Fibroblast of skin of abdomen (primary cell): ENCODE measurements at regions not wholly inside any gene's neighbourhood (a gene's known extent, or its start where the extent isn't known, plus 50 kb on each side); places are given as distances from the start of the nearest gene placed in this dataset.
"Not testable (repeated sequence)": the region's sequence is repeated elsewhere in the genome, so short reads cannot be mapped to it uniquely, and the experiment has no call there.

Experiments used
- DNase-seq: peaks from one replicate; pipeline ENCODE4 v3.0.0-alpha.2; 2013

DNA sequence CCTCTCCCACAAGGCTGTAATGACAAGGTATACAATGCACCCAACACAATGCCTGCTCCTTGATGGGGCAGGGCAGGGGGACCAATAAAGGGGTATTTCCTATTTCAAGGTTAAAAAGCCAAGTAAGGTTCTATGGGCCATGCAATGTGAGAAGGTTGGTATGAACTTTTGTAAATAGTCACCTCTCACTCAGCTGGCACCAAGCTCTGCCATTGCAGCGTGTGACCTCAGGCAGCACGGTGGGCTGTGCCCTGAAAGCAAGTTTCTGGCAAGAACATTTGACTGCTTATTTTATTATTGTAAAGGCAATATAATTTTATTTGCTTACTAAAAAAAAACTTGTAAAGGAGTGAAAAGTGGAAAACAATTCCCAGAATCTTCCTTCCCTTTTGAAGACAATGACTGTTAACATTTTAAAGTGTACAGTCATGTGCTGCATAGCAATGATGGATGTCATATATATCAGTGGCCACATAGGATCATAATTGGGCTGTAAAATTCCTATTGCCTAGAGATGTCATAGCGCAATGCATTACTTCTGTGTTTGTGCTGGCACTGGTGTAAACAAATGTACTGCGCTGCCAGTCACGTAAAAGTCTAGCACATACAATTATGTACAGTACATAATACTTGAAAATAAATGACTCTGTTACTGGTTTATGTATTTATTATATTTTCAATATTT is 167.3 kb upstream of the RORA start:
- peak; percentile 30 for DNase-seq

DNA sequence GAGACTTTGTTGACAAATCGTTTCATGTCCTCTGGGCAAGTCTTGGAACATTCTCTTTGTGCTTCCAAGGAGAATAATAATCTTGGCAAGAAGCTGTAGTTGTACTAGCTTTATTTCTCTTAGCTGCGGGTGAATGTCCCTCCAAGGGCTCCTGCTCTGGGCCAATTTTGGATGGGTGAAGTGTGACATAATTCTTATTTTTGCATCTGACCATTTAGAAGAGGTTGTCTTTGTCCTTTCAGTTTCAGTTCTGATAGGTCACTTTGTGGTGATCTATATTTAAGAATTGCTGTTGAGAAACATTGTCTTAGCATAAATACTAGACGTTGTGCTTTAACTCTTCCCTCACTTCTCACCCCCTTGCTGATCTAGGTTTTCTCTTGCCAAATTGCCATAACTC is 164.8 kb upstream of the RORA start:
- DNase-seq = no peak

DNA sequence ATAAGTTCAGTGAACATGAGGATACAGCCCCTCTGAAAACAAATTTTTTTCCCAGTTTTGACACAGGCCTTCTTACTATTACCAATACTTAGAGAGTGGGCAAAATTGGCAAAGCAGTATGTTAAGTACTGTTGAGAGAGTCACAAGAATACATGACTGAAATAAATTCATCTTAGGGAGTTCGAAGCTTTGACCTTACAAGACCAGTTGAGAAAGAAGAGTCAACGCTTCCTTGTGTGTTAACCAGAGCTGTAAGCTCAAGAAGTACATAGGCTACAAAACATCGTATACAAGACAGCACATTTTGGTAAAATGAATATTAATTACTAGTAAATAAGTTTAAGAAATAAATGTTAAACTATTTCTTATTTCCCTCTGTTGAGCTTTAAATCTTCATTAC is 164.4 kb upstream of the RORA start:
- DNase-seq = no peak

DNA sequence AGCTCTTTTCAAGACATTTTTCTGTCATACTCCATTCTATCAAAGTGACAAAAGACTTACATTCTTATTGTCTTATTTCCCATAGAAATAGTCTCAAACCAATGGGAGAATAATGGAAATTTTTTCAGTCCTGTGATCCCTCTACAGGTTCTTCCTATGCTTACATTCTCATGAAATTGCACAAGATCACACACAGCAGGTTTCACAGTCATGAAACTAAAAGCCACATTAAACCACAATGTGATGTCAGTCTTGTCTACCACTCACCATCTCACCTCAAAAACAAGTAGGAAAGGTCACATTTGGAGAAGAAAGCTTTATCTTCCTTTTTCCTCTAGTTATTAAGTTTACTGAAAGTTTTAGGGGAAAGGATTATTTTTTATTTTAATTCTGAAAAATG is 161.0 kb upstream of the RORA start:
- peak; percentile 28 for DNase-seq

DNA sequence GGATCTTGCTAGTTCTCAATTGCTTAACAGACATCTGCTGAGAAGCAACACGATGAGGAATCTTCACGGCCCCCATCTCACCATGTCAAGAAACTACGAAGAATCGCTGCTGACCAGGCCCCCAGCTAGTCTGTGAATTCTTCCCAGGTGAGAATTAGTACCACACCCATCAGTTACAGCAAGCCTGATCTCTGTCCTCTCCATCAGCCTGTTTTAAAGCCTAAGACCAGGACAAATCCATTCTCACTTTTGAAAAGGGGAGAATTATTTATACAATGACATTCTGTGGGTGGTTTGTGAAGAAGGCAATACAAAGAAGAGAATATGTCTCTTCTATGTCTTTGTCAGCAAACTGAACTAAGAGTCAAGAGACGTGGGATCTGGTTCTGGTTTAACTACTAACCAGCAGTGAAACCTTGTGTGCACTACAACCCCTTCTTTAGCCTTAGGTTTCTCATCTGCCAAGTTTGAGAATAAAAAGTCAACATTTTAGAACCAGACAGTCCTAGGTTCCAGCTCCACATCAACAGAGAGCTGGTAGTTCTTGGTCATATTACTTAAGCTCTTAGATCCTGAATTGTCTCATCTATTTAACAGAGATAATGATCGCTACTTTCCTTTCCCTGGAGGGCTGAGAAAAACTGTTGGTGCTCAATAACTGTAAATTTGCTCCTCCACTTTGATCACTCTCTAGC is 160.4 kb upstream of the RORA start:
- DNase-seq = no peak

DNA sequence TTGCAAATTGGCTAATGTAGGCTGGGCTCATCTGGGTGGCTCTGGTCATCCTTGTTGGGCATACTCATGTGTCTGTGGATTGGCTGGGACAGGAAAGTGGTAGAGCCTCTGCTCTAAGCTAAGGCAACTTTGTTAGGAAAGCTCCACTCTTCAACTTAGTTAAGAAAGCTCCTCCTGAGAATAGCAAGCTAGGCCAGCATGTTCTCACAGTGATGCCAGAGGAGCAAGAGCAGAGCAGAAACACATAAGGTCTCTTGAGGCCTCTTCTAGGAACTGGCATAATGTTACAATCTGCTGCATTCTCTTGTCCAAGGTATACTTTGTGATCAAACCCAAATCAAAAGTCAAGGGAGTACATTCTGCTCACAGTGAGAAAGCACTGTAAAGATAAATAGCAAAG is 158.6 kb upstream of the RORA start:
- no peak for DNase-seq

DNA sequence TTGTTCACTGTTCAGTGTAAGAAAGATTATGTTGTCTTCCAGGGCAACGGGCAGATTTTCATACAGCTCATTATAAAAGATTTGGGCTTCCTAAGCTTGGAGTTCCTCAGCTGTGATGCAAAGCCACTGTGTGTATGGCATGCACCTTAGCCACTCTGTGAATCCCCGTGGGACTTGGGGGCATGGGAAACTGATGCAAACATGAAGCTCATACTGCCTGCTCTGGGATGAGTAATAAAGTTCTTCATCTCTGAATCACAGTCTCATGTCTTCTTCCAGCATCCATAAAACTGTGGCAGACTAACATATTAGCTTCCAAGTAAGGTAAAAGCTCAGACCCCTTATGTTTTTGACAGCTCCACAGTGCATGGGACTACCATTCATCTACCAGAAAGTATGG is 154.3 kb upstream of the RORA start:
- peak; percentile 94 for DNase-seq

DNA sequence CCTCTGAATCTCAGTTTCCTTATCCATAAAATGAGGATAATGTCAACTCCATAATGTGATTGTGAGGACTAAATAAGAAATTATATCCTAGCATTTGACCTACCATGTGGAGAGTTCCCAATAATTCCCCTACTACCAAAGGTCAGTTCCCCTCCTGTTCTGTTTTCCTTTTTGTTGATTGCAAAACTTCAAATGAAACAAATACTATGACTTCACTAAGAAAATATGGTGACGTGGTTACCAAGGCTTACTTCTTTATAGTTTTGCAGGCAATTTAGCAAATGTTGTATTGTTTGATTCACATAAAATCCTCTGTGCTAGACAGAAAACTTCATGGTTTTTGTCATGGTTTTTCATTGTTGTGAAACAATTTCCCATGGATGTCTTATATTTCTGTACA is 153.8 kb upstream of the RORA start:
- DNase-seq = no peak

DNA sequence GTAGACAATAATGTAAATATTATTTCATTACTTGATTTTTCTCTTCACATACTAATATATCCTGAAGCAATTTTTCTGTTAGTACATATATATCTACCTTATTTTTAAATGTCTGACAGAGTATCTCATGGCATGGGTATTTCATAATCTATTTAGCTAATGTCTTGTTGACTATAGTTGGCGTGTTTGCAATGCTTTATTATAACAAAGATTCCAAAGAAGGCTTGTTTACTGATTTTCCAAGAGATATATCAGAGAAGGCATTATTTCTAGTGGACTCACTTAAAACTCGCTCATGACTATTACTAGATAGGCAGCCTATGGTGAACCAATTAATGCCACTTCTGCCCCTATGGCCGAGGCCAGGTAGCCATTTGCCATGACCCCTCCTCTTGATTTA is 152.4 kb upstream of the RORA start:
- no peak for DNase-seq

DNA sequence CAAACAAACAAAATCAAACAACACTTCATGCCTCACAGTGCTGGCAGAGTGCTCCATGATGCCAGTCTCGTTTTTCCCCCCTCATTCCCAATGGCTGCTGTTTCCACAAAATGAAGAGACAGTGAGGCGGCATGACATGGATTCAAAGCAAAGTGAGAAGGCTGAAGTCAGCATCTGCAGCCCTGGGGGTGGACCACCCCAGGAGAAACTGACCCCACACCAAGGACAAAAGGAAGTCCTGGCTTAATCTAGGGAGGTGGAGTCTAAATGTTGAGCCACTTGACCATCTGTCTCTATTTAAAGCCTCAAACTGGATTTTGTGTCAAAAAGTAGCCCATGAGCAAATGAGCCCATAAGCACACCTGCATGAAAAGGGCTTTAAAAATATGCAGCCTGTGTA is 151.2 kb upstream of the RORA start:
- no peak for DNase-seq

DNA sequence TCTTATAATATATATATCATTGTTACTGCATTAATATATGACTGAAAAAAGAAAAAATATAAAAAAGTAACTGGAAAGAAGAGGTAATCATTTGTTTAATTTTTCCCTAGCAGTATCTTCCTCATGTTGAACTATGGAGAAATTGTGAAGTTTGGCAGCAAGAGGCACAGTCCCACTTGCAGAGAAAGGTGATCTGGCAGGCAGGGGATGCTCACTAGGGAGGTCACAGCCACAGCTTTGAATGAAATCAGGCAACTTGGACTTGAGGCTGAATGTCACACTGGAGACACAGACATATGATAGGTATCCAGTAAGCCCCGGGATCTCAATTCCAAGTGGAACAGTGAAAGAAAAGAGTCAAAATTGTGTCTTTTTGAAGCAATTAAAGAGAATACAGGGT is 149.9 kb upstream of the RORA start:
- DNase-seq = no peak

DNA sequence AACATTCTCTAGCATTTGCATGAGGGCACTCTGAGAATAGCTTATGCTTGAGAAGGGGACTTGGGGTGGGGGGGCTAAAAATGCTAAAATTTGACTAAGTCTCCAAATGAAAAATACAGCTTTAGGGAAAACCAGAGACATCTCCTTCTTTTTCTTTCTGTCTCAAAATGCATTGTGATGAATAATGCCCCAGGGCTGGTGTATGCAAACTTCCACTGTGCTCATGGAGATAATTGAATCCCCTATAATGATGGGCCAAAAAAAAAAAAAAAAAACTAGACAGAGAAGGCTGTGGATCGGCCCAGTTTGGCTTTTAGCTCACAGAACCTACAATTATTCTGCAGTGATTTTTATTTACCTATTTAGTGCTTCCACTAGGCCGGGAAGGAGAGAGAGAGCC is 147.9 kb upstream of the RORA start:
- no peak for DNase-seq

DNA sequence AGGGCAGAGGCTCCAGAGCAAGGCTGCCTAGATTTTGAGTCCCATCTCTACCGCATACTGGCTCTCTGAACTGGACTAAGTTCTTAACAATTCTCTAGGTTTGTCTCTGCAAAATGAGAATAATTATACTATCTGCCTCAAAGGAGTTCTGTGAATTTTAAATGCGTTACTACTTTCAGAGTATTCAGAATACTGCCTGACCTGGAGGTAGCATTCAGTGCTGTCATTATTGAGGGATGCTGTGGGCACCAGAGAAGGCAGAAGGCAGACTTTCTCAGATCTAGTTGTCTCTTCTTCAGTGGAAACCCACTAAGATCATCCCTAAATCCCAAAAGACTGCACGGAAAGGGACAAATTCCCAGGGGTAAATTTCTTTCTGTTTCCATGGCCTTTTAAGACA is 147.4 kb upstream of the RORA start:
- no peak for DNase-seq

DNA sequence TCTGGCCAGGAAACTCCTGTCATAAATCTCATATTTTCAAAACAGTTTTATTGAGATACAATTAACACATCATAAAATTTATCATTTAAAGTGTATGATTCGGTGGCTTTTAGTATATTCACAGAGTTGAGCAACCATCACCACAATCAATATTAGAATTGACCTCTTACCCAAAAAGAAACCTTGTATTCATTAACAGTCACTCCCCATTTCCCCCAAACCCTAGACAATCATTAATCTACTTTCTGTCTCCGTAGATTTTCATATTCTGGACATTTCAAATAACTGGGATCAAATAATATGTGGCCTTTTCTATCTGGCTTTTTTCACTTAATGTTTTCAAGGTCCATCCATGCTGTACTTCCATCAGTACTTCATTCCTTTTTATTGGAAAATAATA is 145.7 kb upstream of the RORA start:
- no peak for DNase-seq

DNA sequence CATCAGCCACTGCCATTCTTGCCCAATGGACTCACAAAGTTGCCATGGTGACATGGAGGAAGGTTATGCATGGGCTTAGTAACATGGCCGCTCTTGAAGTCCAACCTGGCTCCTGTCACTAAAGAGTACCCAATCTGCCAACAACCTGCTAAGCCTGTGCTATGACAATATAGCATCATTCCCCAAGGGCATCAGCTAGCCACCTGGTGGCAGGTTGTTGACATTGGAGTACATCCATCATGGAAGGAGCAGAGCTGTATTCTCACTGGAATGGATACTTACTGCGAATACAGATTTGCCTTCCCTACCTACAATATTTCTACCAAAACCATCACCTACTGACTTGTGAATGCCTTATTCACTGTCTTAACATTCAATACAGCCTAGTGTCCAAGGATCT is 138.9 kb upstream of the RORA start:
- DNase-seq = no peak

DNA sequence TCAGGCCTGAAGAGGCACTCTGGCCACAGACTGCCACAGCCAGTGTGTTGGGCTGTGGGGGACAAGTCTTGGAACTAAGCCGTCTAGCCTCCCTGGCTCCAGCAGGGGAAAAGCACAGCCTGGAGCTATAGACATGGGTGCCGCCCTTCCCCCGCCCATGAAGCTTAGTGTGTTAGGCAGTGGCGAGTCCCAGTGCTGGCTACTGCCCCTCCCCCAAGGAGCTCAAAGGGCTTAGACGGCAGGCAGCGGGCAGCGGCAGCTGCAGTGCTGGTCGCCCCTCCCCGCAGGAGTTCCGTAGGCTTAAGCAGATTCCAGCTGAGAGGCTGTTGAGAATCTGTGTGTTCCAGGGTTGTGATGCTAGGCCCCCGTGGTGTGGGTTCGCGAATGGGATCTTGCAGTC is 135.8 kb upstream of the RORA start:
- DNase-seq = peak; percentile 10

DNA sequence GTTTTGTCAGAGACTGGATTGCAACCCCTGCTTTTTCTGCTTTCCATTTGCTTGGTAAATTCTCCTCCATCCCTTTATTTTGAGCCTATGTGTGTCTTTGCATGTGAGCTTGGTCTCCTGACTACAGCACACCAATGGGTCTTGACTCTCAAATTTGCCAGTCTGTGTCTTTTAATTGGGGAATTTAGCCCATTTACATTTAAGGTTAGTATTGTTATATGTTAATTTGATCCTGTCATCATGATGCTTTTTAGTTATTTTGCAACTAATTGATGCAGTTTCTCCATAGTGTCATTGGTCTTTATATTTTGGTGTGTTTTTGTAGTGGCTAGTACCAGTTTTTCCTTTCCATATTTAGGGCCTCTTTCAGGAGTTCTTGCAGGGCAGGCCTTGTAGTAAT is 133.8 kb upstream of the RORA start:
- not testable (repeated sequence) for DNase-seq

DNA sequence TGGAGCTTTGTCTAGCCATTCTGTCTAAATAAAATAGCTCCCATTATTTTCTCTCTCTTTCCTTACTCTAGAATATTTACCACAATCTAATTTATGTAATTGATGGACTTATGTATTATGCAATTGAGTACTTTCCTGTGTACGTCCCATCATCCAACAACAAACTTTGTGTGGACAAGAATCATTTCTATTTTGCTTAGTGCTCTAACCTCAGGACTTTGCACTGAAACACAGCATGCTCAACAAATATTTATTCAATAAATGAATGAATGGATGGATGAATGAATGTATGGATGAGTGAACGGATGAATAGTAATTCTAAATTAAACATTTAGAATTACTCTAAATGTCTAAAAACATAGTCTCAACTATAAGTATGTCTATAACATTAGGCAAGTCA is 115.2 kb upstream of the RORA start:
- DNase-seq = no peak

DNA sequence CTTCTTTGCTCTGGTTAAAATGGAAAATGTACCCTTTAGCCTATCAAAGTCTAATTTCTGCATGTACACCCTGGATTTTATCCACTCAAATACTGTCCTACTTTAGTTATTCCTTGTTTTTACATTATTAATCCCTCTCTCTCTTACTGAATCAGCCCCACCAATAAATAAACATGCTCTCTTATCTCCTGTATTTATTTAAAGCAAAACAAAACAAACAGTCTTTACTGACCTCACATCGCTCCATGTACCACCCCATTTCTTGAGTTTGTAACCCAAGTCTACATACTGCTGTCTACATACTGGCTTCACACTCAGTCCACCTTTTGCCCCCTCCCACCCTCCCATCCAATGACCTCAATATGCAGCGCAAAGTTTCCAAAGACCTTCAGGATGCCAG is 113.3 kb upstream of the RORA start:
- DNase-seq = no peak

DNA sequence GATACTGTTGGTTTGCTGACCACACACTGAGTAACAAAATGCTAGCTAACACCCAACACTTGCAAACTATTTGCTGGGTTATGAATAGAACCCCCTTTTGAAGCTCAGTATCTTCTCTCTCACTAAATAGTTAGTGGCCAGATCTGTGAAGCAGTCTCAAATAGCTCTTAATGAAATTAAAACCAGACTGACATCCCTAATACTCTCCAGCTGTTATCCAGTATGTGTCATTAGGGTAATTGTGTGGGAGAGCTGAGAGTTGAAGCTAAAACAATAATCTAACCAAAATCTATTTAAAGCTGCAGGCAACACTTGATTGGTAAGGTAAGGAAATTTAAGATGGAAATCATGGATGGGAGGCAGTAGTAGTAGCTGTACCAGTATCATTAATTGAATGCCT is 110.4 kb upstream of the RORA start:
- DNase-seq = peak; percentile 65

DNA sequence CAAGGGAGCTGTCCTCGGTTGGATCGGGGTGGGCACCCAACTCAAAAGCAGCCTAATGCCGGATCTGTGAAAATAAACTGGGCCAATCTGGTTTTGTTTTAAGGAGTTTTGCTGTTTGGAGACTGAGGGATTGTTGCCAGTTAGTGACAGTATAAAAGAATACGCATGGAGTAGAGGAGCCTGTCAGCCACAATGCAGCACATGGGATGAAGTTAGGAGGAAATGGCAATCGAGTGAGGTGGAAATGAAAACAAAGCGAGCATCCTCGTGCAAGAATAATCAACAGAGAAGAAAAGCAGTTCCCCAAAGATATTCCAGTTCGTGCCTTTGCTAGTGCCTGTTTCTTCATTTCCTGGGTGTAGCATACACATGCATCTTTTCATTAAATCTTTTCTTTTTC is 108.4 kb upstream of the RORA start:
- DNase-seq = peak; percentile 31

DNA sequence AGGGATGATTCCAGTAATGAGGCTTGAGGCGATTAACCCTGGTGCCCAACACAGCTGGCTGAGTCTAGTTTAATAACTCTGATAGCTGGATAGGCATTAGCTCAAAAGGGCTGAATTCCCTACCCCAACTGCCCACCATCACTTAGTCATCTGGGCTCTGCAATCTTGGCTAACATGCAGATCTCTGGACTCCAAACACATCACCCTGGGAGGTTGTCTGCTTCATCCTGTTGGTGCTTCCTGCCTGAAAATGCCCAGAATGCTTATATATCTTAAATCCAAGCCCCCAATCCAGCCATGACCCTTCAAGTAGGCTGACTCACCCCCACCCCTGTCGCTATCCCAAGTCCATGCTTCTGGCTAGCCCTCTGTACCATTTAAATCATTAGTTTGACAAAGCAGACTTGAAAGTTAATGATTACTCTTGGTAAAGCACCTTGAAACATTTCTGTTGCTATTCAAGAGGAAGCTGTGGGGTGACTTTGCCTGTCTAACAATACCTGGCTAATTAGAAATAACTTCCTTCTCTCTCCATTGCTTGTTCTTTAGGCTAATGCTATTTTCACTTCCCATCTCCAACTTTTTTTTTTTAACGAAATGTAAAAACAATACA is 107.0 kb upstream of the RORA start:
- peak; percentile 20 for DNase-seq

DNA sequence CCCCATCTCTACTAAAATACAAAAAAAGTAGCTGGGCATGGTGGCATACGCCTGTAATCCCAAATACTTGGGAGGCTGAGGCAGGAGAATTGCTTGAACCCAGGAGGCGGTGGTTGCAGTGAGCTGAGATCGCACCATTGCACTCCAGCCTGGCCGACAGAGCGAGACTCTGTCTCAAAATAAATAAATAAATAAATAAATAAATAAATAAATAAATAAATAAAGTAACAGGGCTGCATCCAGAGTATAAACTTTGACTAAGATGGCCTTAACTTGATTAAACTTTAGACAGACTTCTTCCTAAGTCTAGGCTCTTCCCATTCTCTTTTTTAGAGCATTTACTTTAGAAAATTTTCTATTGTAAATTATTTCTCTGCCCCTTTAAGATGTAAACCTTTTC is 105.6 kb upstream of the RORA start:
- not testable (repeated sequence) for DNase-seq

DNA sequence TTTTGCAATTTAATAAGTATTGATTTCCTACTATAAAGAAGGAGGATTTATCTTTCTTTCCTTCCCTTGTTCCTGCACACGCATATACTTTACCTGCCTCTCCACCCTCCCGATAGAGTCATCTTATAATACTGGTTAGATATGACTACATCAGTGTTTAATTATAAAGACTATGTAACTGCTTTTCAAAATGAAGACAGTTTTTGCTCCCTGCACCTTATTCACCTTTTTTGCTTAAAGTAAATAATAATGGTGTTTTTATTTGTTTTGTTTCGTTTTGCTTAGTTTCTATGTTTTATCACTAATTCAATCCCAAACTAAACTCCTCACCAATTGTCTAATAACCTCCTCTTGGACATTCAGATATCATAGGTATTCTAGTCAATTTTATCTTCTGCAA is 101.9 kb upstream of the RORA start:
- DNase-seq = no peak
